ENCODE measurements at regions not wholly inside any gene's neighbourhood (a gene's known extent, or its start where the extent isn't known, plus 50 kb on each side); places are given as distances from the start of the nearest gene placed in this dataset.

GRCh38 chr11:71188073-71188472 lies 64.3 kb downstream of the SHANK2 start:
- POLR2A ChIA-PET (ENCODE audit: unreplicated experiment), result no interaction called here

GRCh38 chr11:71186806-71187205 lies 65.6 kb downstream of the SHANK2 start:
- Histone ChIP-seq H3K4me3 (ENCODE audit: low read length) (no peak overlapping the region), H3K36me3 (ENCODE audit: low read depth, low read length) (no peaks in the 10 kb centered on the region; the same call in 1 of the 2 replicates), H3K79me2 (ENCODE audit: low read length) (no peaks in the 10 kb centered on the region), H3K27ac (ENCODE audit: low read length) (no peak overlapping the region), H3K9me3 (ENCODE audit: low read length) (no peaks in the 10 kb centered on the region), H3K4me1 (ENCODE audit: insufficient read depth, low read length) (no peaks in the 10 kb centered on the region), H2AFZ (ENCODE audit: low read length) (no peak overlapping the region), H4K20me1 (ENCODE audit: low read length) (no peaks in the 10 kb centered on the region), H3K4me2 (ENCODE audit: low read length) (no peak overlapping the region), H3K9ac (ENCODE audit: low read length) (no peak overlapping the region), H3K9me2 (replicated peaks; ENCODE audit: low read length) (no peaks in the 10 kb centered on the region), H3K27me3 (ENCODE audit: low read length) (no peaks in the 10 kb centered on the region), H3F3A (ENCODE audit: low read length, unreplicated experiment) (no peaks in the 10 kb centered on the region)
- CTCF ChIA-PET, result no interaction called here
- DNase-seq (no peak), ATAC-seq (no peak)
- no TSS peak for BruUV-seq (replicated peaks)
- TF ChIP-seq CTCF (conservative IDR thresholded peaks at IDR 0.05; ENCODE audit: low read depth, low read length), result no peak
- no peak for TF ChIP-seq EZH2 (IDR thresholded peaks at IDR 0.05; ENCODE audit: low read length, unreplicated experiment)
- no peak for TF ChIP-seq EZH2phosphoT487 (IDR thresholded peaks at IDR 0.05; ENCODE audit: borderline replicate concordance, low read length)
- intact Hi-C loops (cut with micrococcal nuclease), result no loop called here
- POLR2A ChIA-PET (ENCODE audit: unreplicated experiment), result no interaction called here

More at GRCh38 chr11:71188073-71188472, 64.3 kb downstream of the SHANK2 start:
- no peaks in the 10 kb centered on the region for H3K79me2 ChIP-seq (ENCODE audit: low read length)
- no peaks in the 10 kb centered on the region for H3K9me3 ChIP-seq (ENCODE audit: low read length)
- no peak overlapping the region for H2AFZ ChIP-seq (ENCODE audit: low read length)
- H3F3A ChIP-seq (ENCODE audit: low read length, unreplicated experiment), result no peaks in the 10 kb centered on the region
- H3K9ac ChIP-seq (ENCODE audit: low read length), result no peak overlapping the region
- H3K9me2 ChIP-seq (replicated peaks; ENCODE audit: low read length), result no peaks in the 10 kb centered on the region
- H3K4me3 ChIP-seq (ENCODE audit: low read length), result no peak overlapping the region
- H4K20me1 ChIP-seq (ENCODE audit: low read length), result no peaks in the 10 kb centered on the region
- H3K4me1 ChIP-seq (ENCODE audit: insufficient read depth, low read length), result no peaks in the 10 kb centered on the region
- TF ChIP-seq EZH2phosphoT487 (IDR thresholded peaks at IDR 0.05; ENCODE audit: borderline replicate concordance, low read length) (no peak), EZH2 (IDR thresholded peaks at IDR 0.05; ENCODE audit: low read length, unreplicated experiment) (no peak), CTCF (conservative IDR thresholded peaks at IDR 0.05; ENCODE audit: low read depth, low read length) (no peak)
- CTCF ChIA-PET, result no interaction called here
- no peak overlapping the region for H3K4me2 ChIP-seq (ENCODE audit: low read length)
- no TSS peak for BruUV-seq (replicated peaks)
- no peak for ATAC-seq
- H3K36me3 ChIP-seq (ENCODE audit: low read depth, low read length), result no peaks in the 10 kb centered on the region; the same call in 1 of the 2 replicates
- intact Hi-C loops (cut with micrococcal nuclease), result no loop called here
- H3K27me3 ChIP-seq (ENCODE audit: low read length), result no peaks in the 10 kb centered on the region
- H3K27ac ChIP-seq (ENCODE audit: low read length), result no peak overlapping the region
- DNase-seq, result no peak

- no peak overlapping the region for H2AFZ ChIP-seq (ENCODE audit: low read length)
- no peaks in the 10 kb centered on the region for H3K79me2 ChIP-seq (ENCODE audit: low read length)
- no peaks in the 10 kb centered on the region for H3F3A ChIP-seq (ENCODE audit: low read length, unreplicated experiment)
- no peaks in the 10 kb centered on the region for H3K9me2 ChIP-seq (replicated peaks; ENCODE audit: low read length)
- H4K20me1 ChIP-seq (ENCODE audit: low read length), result no peaks in the 10 kb centered on the region
- no peaks in the 10 kb centered on the region; the same call in 1 of the 2 replicates for H3K36me3 ChIP-seq (ENCODE audit: low read depth, low read length)
- intact Hi-C loops (cut with micrococcal nuclease), result no loop called here
- no peaks in the 10 kb centered on the region for H3K4me1 ChIP-seq (ENCODE audit: insufficient read depth, low read length)
- no peak overlapping the region for H3K27ac ChIP-seq (ENCODE audit: low read length)
- H3K4me2 ChIP-seq (ENCODE audit: low read length), result no peak overlapping the region
- ChIA-PET CTCF (no interaction called here), POLR2A (ENCODE audit: unreplicated experiment) (no interaction called here)
- DNase-seq (no peak), ATAC-seq (no peak)
- TF ChIP-seq EZH2phosphoT487 (IDR thresholded peaks at IDR 0.05; ENCODE audit: borderline replicate concordance, low read length) (no peak), CTCF (conservative IDR thresholded peaks at IDR 0.05; ENCODE audit: low read depth, low read length) (no peak), EZH2 (IDR thresholded peaks at IDR 0.05; ENCODE audit: low read length, unreplicated experiment) (no peak)
- no peak overlapping the region for H3K4me3 ChIP-seq (ENCODE audit: low read length)
- no TSS peak for BruUV-seq (replicated peaks)
- H3K9me3 ChIP-seq (ENCODE audit: low read length), result no peaks in the 10 kb centered on the region
- no peaks in the 10 kb centered on the region for H3K27me3 ChIP-seq (ENCODE audit: low read length)
- no peak overlapping the region for H3K9ac ChIP-seq (ENCODE audit: low read length)
Observed at GRCh38 chr11:71185411-71185810, 67.0 kb downstream of the SHANK2 start.
